Small intestine (tissue), 7 donors: ENCODE measurements at regions not wholly inside any gene's neighbourhood (a gene's known extent, or its start where the extent isn't known, plus 50 kb on each side); places are given as distances from the start of the nearest gene placed in this dataset.
"Not testable (repeated sequence)": the region's sequence is repeated elsewhere in the genome, so short reads cannot be mapped to it uniquely, and the experiment has no call there.

Experiments used
- DNase-seq, 2 donors: peaks; one replicate each; pipeline versions ENCODE4 v3.0.0 to v3.0.0-alpha.2; 2013
- FAIRE-seq: peaks from 2 replicates; lab custom pipeline; 2012; peaks lifted over from hg19 to GRCh38; lab: Jason Lieb, UNC
- H3K27ac ChIP-seq, 3 donors: one replicate each; pipeline ENCODE4 v1.5.1; 2013; ENCODE audit warnings: low read length in 2 of 3, mild to moderate bottlenecking in 2 of 3, control low read depth in 1 of 3, inconsistent platforms in 1 of 3, low read depth in 1 of 3, moderate library complexity in 1 of 3
- H3K27me3 ChIP-seq, 3 donors: one replicate each; pipeline ENCODE4 v1.6.1; 2013; ENCODE audit warnings: low read length in 3 of 3, inconsistent platforms in 1 of 3; ENCODE audit not compliant: control insufficient read depth in 3 of 3, insufficient read depth in 3 of 3
- H3K36me3 ChIP-seq, 3 donors: one replicate each; pipeline ENCODE4 v1.6.1; 2013; ENCODE audit warnings: low read length in 3 of 3, inconsistent platforms in 1 of 3, low read depth in 1 of 3, mild to moderate bottlenecking in 1 of 3, moderate library complexity in 1 of 3; ENCODE audit not compliant: control insufficient read depth in 3 of 3, insufficient read depth in 2 of 3
- H3K4me1 ChIP-seq, 3 donors: one replicate each; pipeline ENCODE4 v1.6.1; 2013; ENCODE audit warnings: low read length in 2 of 3, inconsistent platforms in 1 of 3, low read depth in 1 of 3, mild to moderate bottlenecking in 1 of 3, moderate library complexity in 1 of 3; ENCODE audit not compliant: control insufficient read depth in 3 of 3, insufficient read depth in 2 of 3
- H3K4me3 ChIP-seq, 3 donors: one replicate each; pipeline ENCODE4 v1.5.1; 2013; ENCODE audit warnings: low read length in 3 of 3, control low read depth in 1 of 3, inconsistent platforms in 1 of 3, low read depth in 1 of 3, mild to moderate bottlenecking in 1 of 3, moderate library complexity in 1 of 3
- H3K9me3 ChIP-seq, 2 donors: one replicate each; pipeline ENCODE4 v1.6.1; 2013; ENCODE audit warnings: low read depth in 1 of 2, low read length in 1 of 2; ENCODE audit not compliant: control insufficient read depth in 2 of 2, insufficient read depth in 1 of 2
- WGBS, 3 donors: extraction: QIAGEN DNeasy Blood & Tissue Kit; methylation state at CpG; one replicate each; pipeline ENCODE4 v1.1.7; 2013; 5-methylcytosine and 5-hydroxymethylcytosine counted together
- donor health status: healthy with polysubstance abuse.
- donor health status: control.
- donor health status: control.
- donor health status: Bipolar disorder and iron deficiency.
- donor health status: healthy.

GRCh38 chr2:220736778-220737177 is 835.3 kb downstream of the EPHA4 start:
- Histone ChIP-seq H3K27me3 (no peaks in the 10 kb centered on the region), H3K27ac (no peak overlapping the region), H3K4me3 (no peak overlapping the region), H3K9me3 (no peaks in the 10 kb centered on the region), H3K4me1 (no peaks in the 10 kb centered on the region), H3K36me3 (no peaks in the 10 kb centered on the region)
- FAIRE-seq (no peak), DNase-seq (no peak)
- 34 to 51% (median 43%) methylated on average over 4 of the region's 4 CpGs for WGBS, 3 donors

GRCh38 chr2:220743203-220743602 is 828.9 kb downstream of the EPHA4 start:
- H3K27ac ChIP-seq = no peak overlapping the region
- H3K4me3 ChIP-seq = no peak overlapping the region
- DNase-seq (no peak), FAIRE-seq (no peak)
- no peaks in the 10 kb centered on the region for H3K4me1 ChIP-seq
- no peaks in the 10 kb centered on the region for H3K9me3 ChIP-seq
- no peaks in the 10 kb centered on the region for H3K27me3 ChIP-seq
- WGBS, 3 donors = 55 to 79% (median 68%) methylated on average over 2 of the region's 2 CpGs
- no peaks in the 10 kb centered on the region for H3K36me3 ChIP-seq

GRCh38 chr2:220744861-220745260 is 827.2 kb downstream of the EPHA4 start:
- no peaks in the 10 kb centered on the region for H3K4me1 ChIP-seq
- no peak overlapping the region for H3K4me3 ChIP-seq
- H3K27ac ChIP-seq = no peak overlapping the region
- H3K27me3 ChIP-seq = no peaks in the 10 kb centered on the region
- WGBS, 3 donors = 51 to 53% (median 52%) methylated on average over 2 of the region's 2 CpGs
- H3K36me3 ChIP-seq = no peaks in the 10 kb centered on the region
- H3K9me3 ChIP-seq = no peaks in the 10 kb centered on the region
- DNase-seq (no peak), FAIRE-seq (no peak)

GRCh38 chr2:220745682-220746081 is 826.4 kb downstream of the EPHA4 start:
- Histone ChIP-seq H3K9me3 (no peaks in the 10 kb centered on the region), H3K4me3 (no peak overlapping the region), H3K36me3 (no peaks in the 10 kb centered on the region), H3K27me3 (no peaks in the 10 kb centered on the region), H3K27ac (no peak overlapping the region), H3K4me1 (no peaks in the 10 kb centered on the region)
- DNase-seq = no peak
- FAIRE-seq = no peak
- 88 to 92% (median 90%) methylated on average over 8 of the region's 8 CpGs for WGBS, 3 donors

GRCh38 chr2:220747736-220748135 is 824.4 kb downstream of the EPHA4 start:
- 71 to 87% (median 76%) methylated on average over 1 of the region's 1 CpG for WGBS, 3 donors
- FAIRE-seq = no peak
- Histone ChIP-seq H3K27me3 (no peaks in the 10 kb centered on the region), H3K9me3 (no peaks in the 10 kb centered on the region), H3K27ac (no peak overlapping the region), H3K4me3 (no peak overlapping the region), H3K4me1 (no peaks in the 10 kb centered on the region), H3K36me3 (no peaks in the 10 kb centered on the region)
- no peak for DNase-seq

GRCh38 chr2:220748875-220749479 is 823.1 kb downstream of the EPHA4 start:
- Histone ChIP-seq H3K9me3 (no peaks in the 10 kb centered on the region), H3K36me3 (no peaks in the 10 kb centered on the region), H3K4me3 (no peak overlapping the region), H3K27me3 (no peaks in the 10 kb centered on the region), H3K4me1 (no peaks in the 10 kb centered on the region), H3K27ac (no peak overlapping the region)
- FAIRE-seq (no peak), DNase-seq (no peak)
- 70 to 76% (median 75%) methylated on average over 12 of the region's 12 CpGs for WGBS, 3 donors

- no peaks in the 10 kb centered on the region for H3K27me3 ChIP-seq
- H3K9me3 ChIP-seq = no peaks in the 10 kb centered on the region
- H3K4me1 ChIP-seq = no peaks in the 10 kb centered on the region
- WGBS, 3 donors = 75 to 80% (median 77%) methylated on average over 3 of the region's 3 CpGs
- no peak for DNase-seq
- H3K27ac ChIP-seq = no peak overlapping the region
- H3K36me3 ChIP-seq = no peaks in the 10 kb centered on the region
- no peak overlapping the region for H3K4me3 ChIP-seq
- no peak for FAIRE-seq
These were observed 818.6 kb downstream of the EPHA4 start for GRCh38 chr2:220753486-220753885.

- Histone ChIP-seq H3K4me3 (no peak overlapping the region), H3K27ac (no peak overlapping the region), H3K27me3 (no peaks in the 10 kb centered on the region), H3K9me3 (no peaks in the 10 kb centered on the region), H3K36me3 (no peaks in the 10 kb centered on the region), H3K4me1 (no peaks in the 10 kb centered on the region)
- WGBS, 3 donors = 41 to 64% (median 51%) methylated on average over 6 of the region's 6 CpGs
- no peak for DNase-seq
- no peak for FAIRE-seq
These were observed 815.5 kb downstream of the EPHA4 start for GRCh38 chr2:220756653-220757052.

- not testable (repeated sequence) for H3K36me3 ChIP-seq, FAIRE-seq, H3K9me3 ChIP-seq, H3K27me3 ChIP-seq, H3K27ac ChIP-seq, DNase-seq, H3K4me1 ChIP-seq, H3K4me3 ChIP-seq
- 86 to 92% (median 87%) methylated on average over 5 of the region's 5 CpGs for WGBS, 3 donors
These were observed 813.7 kb downstream of the EPHA4 start for GRCh38 chr2:220758376-220758775.
